SK-N-SH (cell line): ENCODE measurements at regions not wholly inside any gene's neighbourhood (a gene's known extent, or its start where the extent isn't known, plus 50 kb on each side); places are given as distances from the start of the nearest gene placed in this dataset.

ENCODE experiments used
- CTCF ChIA-PET: fragments of 300-600, 350-600 bp; formaldehyde crosslinking; extraction: SDS; loops from one replicate; lab custom pipeline; 2021; lab: Yijun Ruan, JAX
- POLR2A ChIA-PET: fragments of 350-600 bp; sonication (Branson Sonifier 250); formaldehyde crosslinking; extraction: SDS; loops from one replicate; lab custom pipeline; 2020; ENCODE audit warnings: antibody characterized with exemption, inconsistent platforms; lab: Yijun Ruan, JAX
- DNase-seq: peaks from one replicate; pipeline ENCODE4 v3.0.0; 2012
- H2AFZ ChIP-seq: fragments of 200-600 bp; sonication (generic); 2 replicates; pipeline ENCODE4 v1.8.1; 2016; ENCODE audit warnings: antibody characterized with exemption, mild to moderate bottlenecking, low read depth
- H3F3A ChIP-seq: fragments of 200-600 bp; sonication (generic); replicated peaks from 2 replicates; pipeline ENCODE3; 2016; ENCODE audit warnings: antibody characterized with exemption, mild to moderate bottlenecking; ENCODE audit not compliant: insufficient read depth
- H3K27ac ChIP-seq, 2 experiments: fragments of 200-500 bp in 1 of 2; fragments of 200-600 bp in 1 of 2; sonication (Bioruptor generic) in 1 of 2; sonication (generic), shearing (Covaris generic) in 1 of 2; 2 replicates each; pipeline versions ENCODE4 v1.5.1 to v1.6.1; 2014 to 2016; ENCODE audit warnings: low read depth in 2 of 2, inconsistent platforms in 1 of 2, low read length in 1 of 2, mild to moderate bottlenecking in 1 of 2, mixed read lengths in 1 of 2
- H3K27me3 ChIP-seq: fragments of 200-600 bp; sonication (generic), shearing (Covaris generic); 2 replicates; pipeline ENCODE4 v1.6.1; 2016; ENCODE audit warnings: mixed run types; ENCODE audit not compliant: insufficient read depth
- H3K36me3 ChIP-seq, 2 experiments: fragments of 200-500 bp in 1 of 2; fragments of 200-600 bp in 1 of 2; sonication (Bioruptor generic) in 1 of 2; sonication (generic) in 1 of 2; replicated peaks in 1 of 2; 2 replicates each; pipeline versions ENCODE3 to v1.5.1; 2014 to 2016; ENCODE audit warnings: low read length in 1 of 2, mild to moderate bottlenecking in 1 of 2; ENCODE audit not compliant: insufficient read depth in 2 of 2, control insufficient read depth in 1 of 2
- H3K4me1 ChIP-seq, 2 experiments: fragments of 200-500 bp in 1 of 2; fragments of 200-600 bp in 1 of 2; sonication (Bioruptor generic) in 1 of 2; sonication (generic), shearing (Covaris generic) in 1 of 2; 2 replicates each; pipeline versions ENCODE4 v1.5.1 to v1.6.1; 2014 to 2016; ENCODE audit warnings: low read depth in 1 of 2, low read length in 1 of 2, mixed run types in 1 of 2; ENCODE audit not compliant: insufficient read depth in 2 of 2, control insufficient read depth in 1 of 2
- H3K4me2 ChIP-seq: fragments of 200-600 bp; sonication (generic), shearing (Covaris generic); 2 replicates; pipeline ENCODE4 v1.6.1; 2017; ENCODE audit warnings: mixed run types
- H3K4me3 ChIP-seq, 2 experiments: fragments of 200-500 bp in 1 of 2; fragments of 200-600 bp in 1 of 2; sonication (Bioruptor generic) in 1 of 2; sonication (generic), shearing (Covaris generic) in 1 of 2; 2 replicates each; pipeline versions ENCODE4 v1.5.1 to v1.8.1; 2014 to 2016; ENCODE audit warnings: low read depth in 2 of 2, inconsistent platforms in 1 of 2, low read length in 1 of 2, mild to moderate bottlenecking in 1 of 2, mixed read lengths in 1 of 2, moderate library complexity in 1 of 2
- H3K79me2 ChIP-seq: fragments of 200-600 bp; sonication (generic); 2 replicates; pipeline ENCODE4 v1.8.1; 2017; ENCODE audit warnings: mild to moderate bottlenecking; ENCODE audit not compliant: insufficient read depth
- H3K9ac ChIP-seq: fragments of 200-600 bp; sonication (generic); 2 replicates; pipeline ENCODE4 v1.6.1; 2017; ENCODE audit warnings: mixed run types
- H3K9me2 ChIP-seq: fragments of 200-600 bp; sonication (generic); 2 replicates; pipeline ENCODE4 v1.6.1; 2017; ENCODE audit warnings: mixed run types
- H3K9me3 ChIP-seq: fragments of 200-600 bp; sonication (generic); 2 replicates; pipeline ENCODE4 v1.6.1; 2017; ENCODE audit warnings: mixed run types, mild to moderate bottlenecking, moderate library complexity
- H4K20me1 ChIP-seq: fragments of 200-600 bp; sonication (generic); 2 replicates; pipeline ENCODE4 v1.6.1; 2017; ENCODE audit warnings: mild to moderate bottlenecking, mixed run types; ENCODE audit not compliant: insufficient read depth
- ELF1 ChIP-seq: IDR thresholded peaks from 2 replicates; pipeline ENCODE4 v1.4.0; 2012
- EP300 ChIP-seq, 2 experiments: IDR thresholded peaks; 2 replicates each; pipeline versions ENCODE4 v1.4.0 to v1.6.1; 2012; ENCODE audit warnings: borderline replicate concordance in 1 of 2, low read depth in 1 of 2, low read length in 1 of 2
- EZH2phosphoT487 ChIP-seq: fragments of 200-600 bp; sonication (generic); IDR thresholded peaks from 2 replicates; pipeline ENCODE4 v1.6.1; 2017; ENCODE audit warnings: low read depth, mixed run types, mild to moderate bottlenecking, antibody characterized with exemption, moderate library complexity, borderline replicate concordance
- FOSL2 ChIP-seq: IDR thresholded peaks from 2 replicates; pipeline ENCODE4 v1.4.0; 2012; ENCODE audit warnings: low read depth, mild to moderate bottlenecking, moderate library complexity, borderline replicate concordance
- FOXJ3 ChIP-seq: sonication (generic); formaldehyde crosslinking; IDR thresholded peaks from 2 replicates; pipeline ENCODE4 v1.5.1; 2020; ENCODE audit warnings: mild to moderate bottlenecking, missing genetic modification reagents
- FOXM1 ChIP-seq: IDR thresholded peaks from 2 replicates; pipeline ENCODE4 v1.4.0; 2012; ENCODE audit warnings: low read depth, mild to moderate bottlenecking
- GABPA ChIP-seq: IDR thresholded peaks from 2 replicates; pipeline ENCODE4 v1.4.0; 2012; ENCODE audit warnings: low read depth, mild to moderate bottlenecking
- JUND ChIP-seq: IDR thresholded peaks from 2 replicates; pipeline ENCODE4 v1.4.0; 2012
- MXI1 ChIP-seq: IDR thresholded peaks from 2 replicates; pipeline ENCODE4 v1.6.1; 2012; ENCODE audit warnings: mild to moderate bottlenecking, low read depth, low read length, improper control_type of control experiment
- NFIC ChIP-seq: IDR thresholded peaks from 2 replicates; pipeline ENCODE4 v1.4.0; 2012; ENCODE audit warnings: borderline replicate concordance
- NRF1 ChIP-seq: IDR thresholded peaks from 2 replicates; pipeline ENCODE4 v1.6.1; 2012; ENCODE audit warnings: low read depth, mild to moderate bottlenecking, low read length
- RCOR1 ChIP-seq: fragments of 150-350 bp; IDR thresholded peaks from 2 replicates; pipeline ENCODE4 v1.6.1; 2017; ENCODE audit warnings: antibody characterized with exemption, low read length
- RXRA ChIP-seq: IDR thresholded peaks from 2 replicates; pipeline ENCODE4 v1.4.0; 2012; ENCODE audit warnings: low read depth, mild to moderate bottlenecking, borderline replicate concordance
- SMC3 ChIP-seq: IDR thresholded peaks from 2 replicates; pipeline ENCODE4 v1.6.1; 2012; ENCODE audit warnings: low read depth, low read length, improper control_type of control experiment
- TCF12 ChIP-seq: IDR thresholded peaks from 2 replicates; pipeline ENCODE4 v1.4.0; 2012
- USF2 ChIP-seq: fragments of 150-350 bp; IDR thresholded peaks from 2 replicates; pipeline ENCODE4 v1.6.1; 2017; ENCODE audit warnings: antibody characterized with exemption, low read length, low read depth, borderline replicate concordance
- YY1 ChIP-seq: IDR thresholded peaks from 2 replicates; pipeline ENCODE4 v1.4.0; 2012; ENCODE audit warnings: low read depth, mild to moderate bottlenecking
- WGBS: methylation state at CpG from one replicate; pipeline ENCODE4 v1.1.6; 2017; ENCODE audit warnings: low lambda C conversion rate; 5-methylcytosine and 5-hydroxymethylcytosine counted together
- TF ChIP-seq, protein P1 (sequence below): IDR thresholded peaks from 2 replicates; pipeline ENCODE4 v1.4.0; 2012; ENCODE audit warnings: low read depth
- TF ChIP-seq, protein P2 (sequence below): fragments of 200-600 bp; sonication (generic); IDR thresholded peaks from 2 replicates; pipeline ENCODE4 v1.6.1; 2017; ENCODE audit warnings: antibody characterized with exemption, mild to moderate bottlenecking, moderate library complexity
- TF ChIP-seq, protein P3 (sequence below): IDR thresholded peaks from 2 replicates; pipeline ENCODE4; 2012

DNA sequence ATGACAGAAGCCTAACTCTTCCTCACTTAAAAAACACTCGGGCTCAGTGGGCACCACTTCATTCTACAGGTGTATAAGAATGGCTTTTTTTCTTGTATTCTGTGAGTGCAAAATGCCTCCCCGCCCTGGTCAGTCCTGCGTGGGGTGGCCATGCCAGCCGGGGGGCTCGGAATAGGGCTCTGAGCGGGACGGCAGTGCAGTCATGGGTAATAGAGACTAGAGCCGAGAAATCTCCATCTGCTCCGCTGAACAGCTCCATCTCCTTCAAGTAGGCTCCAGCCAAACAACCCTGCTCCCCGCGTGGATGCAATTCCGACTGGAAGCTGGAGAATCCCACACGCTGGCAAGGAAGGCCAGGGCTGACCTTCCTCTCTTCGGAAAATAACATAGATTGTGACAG lies 317.0 kb upstream of the IRX4 start:
- WGBS, result 2% methylated on average over 14 of the region's 14 CpGs
- Histone ChIP-seq H4K20me1 (no peaks in the 10 kb centered on the region), H3K9ac (no peak overlapping the region), H3K27ac (no peak overlapping the region), H3K9me2 (no peaks in the 10 kb centered on the region), H3K4me3 (no peak overlapping the region), H3K4me2 (no peak overlapping the region), H3F3A (no peaks in the 10 kb centered on the region), H3K27me3 (peaks cover 52% of the 10 kb centered on the region), H3K4me1 (no peaks in the 10 kb centered on the region), H3K79me2 (no peaks in the 10 kb centered on the region), H3K36me3 (no peaks in the 10 kb centered on the region), H3K9me3 (no peaks in the 10 kb centered on the region), H2AFZ (no peak overlapping the region)
- no peak for DNase-seq
- TF ChIP-seq JUND (no peak), TCF12 (no peak), ELF1 (no peak), MXI1 (no peak), FOXM1 (no peak), FOSL2 (no peak), YY1 (no peak), SMC3 (no peak), FOXJ3 (CRISPR knock-in tag) (no peak), GABPA (no peak), RXRA (no peak), EZH2phosphoT487 (no peak), USF2 (no peak), RCOR1 (no peak), EP300 (IDR thresholded peaks at IDR 0.05; ENCODE audit: borderline replicate concordance in 1 of 2, low read depth in 1 of 2, low read length in 1 of 2) (no peak)
- TF ChIP-seq, protein P1, sequence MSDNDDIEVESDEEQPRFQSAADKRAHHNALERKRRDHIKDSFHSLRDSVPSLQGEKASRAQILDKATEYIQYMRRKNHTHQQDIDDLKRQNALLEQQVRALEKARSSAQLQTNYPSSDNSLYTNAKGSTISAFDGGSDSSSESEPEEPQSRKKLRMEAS, result no peak
- TF ChIP-seq, protein P2, sequence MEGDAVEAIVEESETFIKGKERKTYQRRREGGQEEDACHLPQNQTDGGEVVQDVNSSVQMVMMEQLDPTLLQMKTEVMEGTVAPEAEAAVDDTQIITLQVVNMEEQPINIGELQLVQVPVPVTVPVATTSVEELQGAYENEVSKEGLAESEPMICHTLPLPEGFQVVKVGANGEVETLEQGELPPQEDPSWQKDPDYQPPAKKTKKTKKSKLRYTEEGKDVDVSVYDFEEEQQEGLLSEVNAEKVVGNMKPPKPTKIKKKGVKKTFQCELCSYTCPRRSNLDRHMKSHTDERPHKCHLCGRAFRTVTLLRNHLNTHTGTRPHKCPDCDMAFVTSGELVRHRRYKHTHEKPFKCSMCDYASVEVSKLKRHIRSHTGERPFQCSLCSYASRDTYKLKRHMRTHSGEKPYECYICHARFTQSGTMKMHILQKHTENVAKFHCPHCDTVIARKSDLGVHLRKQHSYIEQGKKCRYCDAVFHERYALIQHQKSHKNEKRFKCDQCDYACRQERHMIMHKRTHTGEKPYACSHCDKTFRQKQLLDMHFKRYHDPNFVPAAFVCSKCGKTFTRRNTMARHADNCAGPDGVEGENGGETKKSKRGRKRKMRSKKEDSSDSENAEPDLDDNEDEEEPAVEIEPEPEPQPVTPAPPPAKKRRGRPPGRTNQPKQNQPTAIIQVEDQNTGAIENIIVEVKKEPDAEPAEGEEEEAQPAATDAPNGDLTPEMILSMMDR, result no peak
- ChIA-PET POLR2A (no interaction called here), CTCF (no interaction called here)

DNA sequence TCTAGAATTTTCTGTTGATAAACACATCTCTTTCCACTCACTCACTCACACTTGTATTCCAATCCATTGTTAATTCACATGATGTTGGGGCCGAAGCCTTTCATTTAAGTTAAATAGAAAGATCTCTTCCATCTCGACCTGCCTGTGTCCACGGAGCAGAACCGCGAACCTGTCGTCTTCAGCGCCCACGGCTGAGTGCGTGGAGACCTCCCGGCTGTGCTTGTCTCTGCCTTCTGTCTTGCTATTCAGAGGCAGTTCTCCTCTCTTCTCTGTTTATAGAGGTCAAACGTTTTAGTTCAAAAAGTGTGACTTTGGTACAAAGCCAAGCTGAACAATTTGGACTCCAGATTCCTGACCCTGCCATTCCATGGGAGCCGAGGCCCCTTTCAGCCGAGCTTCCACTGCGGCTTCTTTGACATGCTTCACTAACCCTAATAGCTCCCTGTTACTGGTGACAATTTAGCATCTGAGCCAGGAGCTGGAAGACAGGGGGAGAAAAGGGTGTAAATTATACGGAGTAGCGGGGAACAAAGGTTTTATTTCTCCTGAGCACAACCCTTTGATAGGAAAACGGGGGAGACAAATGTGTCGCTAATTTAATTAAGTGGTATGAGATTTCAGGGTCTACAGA lies 314.4 kb upstream of the IRX4 start:
- H3K9ac ChIP-seq, result no peak overlapping the region
- TF ChIP-seq, protein P3, sequence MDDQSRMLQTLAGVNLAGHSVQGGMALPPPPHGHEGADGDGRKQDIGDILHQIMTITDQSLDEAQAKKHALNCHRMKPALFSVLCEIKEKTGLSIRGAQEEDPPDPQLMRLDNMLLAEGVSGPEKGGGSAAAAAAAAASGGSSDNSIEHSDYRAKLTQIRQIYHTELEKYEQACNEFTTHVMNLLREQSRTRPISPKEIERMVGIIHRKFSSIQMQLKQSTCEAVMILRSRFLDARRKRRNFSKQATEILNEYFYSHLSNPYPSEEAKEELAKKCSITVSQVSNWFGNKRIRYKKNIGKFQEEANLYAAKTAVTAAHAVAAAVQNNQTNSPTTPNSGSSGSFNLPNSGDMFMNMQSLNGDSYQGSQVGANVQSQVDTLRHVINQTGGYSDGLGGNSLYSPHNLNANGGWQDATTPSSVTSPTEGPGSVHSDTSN, result no peak
- no peak for TF ChIP-seq NFIC
- no peak for TF ChIP-seq GABPA
- TF ChIP-seq ELF1, result no peak
- TF ChIP-seq NRF1, result no peak
- TF ChIP-seq, all 33 proteins: peak for 0
- H4K20me1 ChIP-seq, result no peaks in the 10 kb centered on the region
- H3K36me3 ChIP-seq, result no peaks in the 10 kb centered on the region
- H3K79me2 ChIP-seq, result no peaks in the 10 kb centered on the region
- H3K9me2 ChIP-seq, result no peaks in the 10 kb centered on the region
- ChIA-PET CTCF (no interaction called here), POLR2A (no interaction called here)
- WGBS, result 20% methylated on average over 18 of the region's 18 CpGs
- no peak overlapping the region for H2AFZ ChIP-seq
- H3K27me3 ChIP-seq, result peaks cover 33% of the 10 kb centered on the region
- no peaks in the 10 kb centered on the region for H3K4me1 ChIP-seq
- H3K9me3 ChIP-seq, result no peaks in the 10 kb centered on the region
- H3F3A ChIP-seq, result no peaks in the 10 kb centered on the region
- no peak overlapping the region for H3K4me3 ChIP-seq
- DNase-seq, result no peak
- no peak overlapping the region for H3K4me2 ChIP-seq
- no peak overlapping the region for H3K27ac ChIP-seq
